DOHH2 (cell line): ENCODE measurements at regions not wholly inside any gene's neighbourhood (a gene's known extent, or its start where the extent isn't known, plus 50 kb on each side); places are given as distances from the start of the nearest gene placed in this dataset.

Experiments
- CTCF ChIP-seq: fragments of 200-600 bp; sonication (generic); IDR thresholded peaks from one replicate; pipeline ENCODE4 v1.5.1; 2014; ENCODE audit warnings: antibody characterized with exemption, mild to moderate bottlenecking, low read depth, low read length; ENCODE audit not compliant: poor library complexity, severe bottlenecking
- EZH2phosphoT487 ChIP-seq: fragments of 200-600 bp; sonication (generic); IDR thresholded peaks from 2 replicates; pipeline ENCODE4 v1.6.1; 2017; ENCODE audit warnings: borderline replicate concordance, mild to moderate bottlenecking, antibody characterized with exemption, low read length, moderate library complexity, mixed read lengths

- TF ChIP-seq CTCF (no peak), EZH2phosphoT487 (no peak)
These were observed 556.0 kb upstream of the GJE1 start for GRCh38 chr6:141576751-141577150.
